ENCODE measurements at regions not wholly inside any gene's neighbourhood (a gene's known extent, or its start where the extent isn't known, plus 50 kb on each side); places are given as distances from the start of the nearest gene placed in this dataset.

GRCh38 chr3:153469162-153469561 lies 307.1 kb downstream of the RAP2B start:
- no peak for TF ChIP-seq CTCF (conservative IDR thresholded peaks at IDR 0.05; ENCODE audit: low read length)
- no peak for TF ChIP-seq EZH2phosphoT487 (IDR thresholded peaks at IDR 0.05; ENCODE audit: borderline replicate concordance)
